ENCODE measurements at regions not wholly inside any gene's neighbourhood (a gene's known extent, or its start where the extent isn't known, plus 50 kb on each side); places are given as distances from the start of the nearest gene placed in this dataset.
"Not testable (repeated sequence)": the region's sequence is repeated elsewhere in the genome, so short reads cannot be mapped to it uniquely, and the experiment has no call there.

DNA sequence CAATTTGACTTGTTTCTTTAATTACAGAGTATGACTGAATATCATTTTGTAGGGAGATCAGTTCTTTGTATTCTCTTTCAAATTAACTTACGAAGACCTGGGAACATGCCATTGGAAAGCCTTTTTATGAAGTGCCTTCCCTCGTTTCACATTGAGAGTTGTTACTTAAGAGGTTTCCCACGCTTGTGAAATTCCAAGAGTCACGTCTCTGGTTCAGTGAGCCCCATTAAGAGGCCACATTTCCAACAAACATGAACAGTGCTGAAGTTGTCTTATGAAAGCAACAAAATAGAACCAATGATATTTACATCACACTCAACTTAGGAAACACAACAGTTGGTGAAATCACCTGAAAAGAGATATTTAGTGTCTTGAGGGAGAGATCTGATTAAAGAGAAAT is 334.1 kb downstream of the TOX3 start:
- DNase-seq: no peak

DNA sequence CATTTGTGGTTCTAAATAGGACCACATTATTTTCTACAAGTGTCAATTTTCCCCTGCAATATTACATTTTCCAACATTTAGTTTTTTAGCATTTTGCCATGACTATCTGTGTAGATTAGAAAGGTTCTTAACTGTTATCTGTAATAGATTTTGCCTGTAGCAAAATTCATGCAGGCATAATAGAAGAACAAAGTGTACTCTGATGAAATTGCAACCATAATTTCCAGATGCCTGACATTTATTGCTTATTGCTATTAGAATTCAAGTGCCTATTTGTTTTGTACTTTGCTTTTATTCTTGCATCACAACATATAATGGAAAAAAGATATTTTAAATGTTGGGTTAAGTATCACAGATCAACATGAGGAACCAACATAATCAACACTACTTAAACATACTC is 337.7 kb downstream of the TOX3 start:
- DNase-seq: no peak

DNA sequence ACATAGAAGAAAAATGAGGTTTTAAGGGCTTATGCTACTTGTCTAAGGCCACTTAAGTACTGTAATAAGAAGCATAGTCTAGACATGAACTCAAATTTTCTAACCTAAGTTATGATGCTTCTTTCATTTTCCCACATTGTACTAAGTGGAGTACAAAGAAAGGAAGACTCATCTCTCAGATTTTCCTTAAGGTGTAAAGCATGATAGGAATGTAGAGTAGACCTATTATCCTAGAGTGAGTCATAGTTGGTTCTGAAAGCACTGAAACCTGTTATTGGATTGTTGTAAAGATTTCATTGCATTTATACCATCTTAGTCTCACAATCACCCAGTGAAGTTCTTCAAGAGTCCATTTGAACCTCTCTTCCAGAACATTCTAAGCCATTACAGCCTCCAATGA is 343.8 kb downstream of the TOX3 start:
- DNase-seq: no peak

DNA sequence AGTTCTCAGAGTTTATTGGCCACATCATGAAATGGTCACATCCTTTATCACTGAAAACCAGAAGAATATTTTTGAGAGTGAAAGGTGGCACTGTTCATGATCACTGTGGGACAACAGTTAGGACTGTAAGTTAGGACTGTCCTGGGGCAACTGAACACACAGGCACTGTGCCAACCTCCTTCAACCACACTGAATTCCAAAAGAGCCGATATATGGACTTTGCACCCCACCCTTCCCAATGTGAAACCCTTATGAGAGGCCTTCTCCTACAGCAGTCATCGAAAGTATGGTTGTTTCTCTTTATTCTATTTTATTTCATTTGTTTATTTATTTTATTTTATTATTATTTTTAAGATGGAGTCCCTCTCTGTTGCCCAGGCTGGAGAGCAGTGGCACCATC is 353.5 kb downstream of the TOX3 start:
- no peak for DNase-seq

DNA sequence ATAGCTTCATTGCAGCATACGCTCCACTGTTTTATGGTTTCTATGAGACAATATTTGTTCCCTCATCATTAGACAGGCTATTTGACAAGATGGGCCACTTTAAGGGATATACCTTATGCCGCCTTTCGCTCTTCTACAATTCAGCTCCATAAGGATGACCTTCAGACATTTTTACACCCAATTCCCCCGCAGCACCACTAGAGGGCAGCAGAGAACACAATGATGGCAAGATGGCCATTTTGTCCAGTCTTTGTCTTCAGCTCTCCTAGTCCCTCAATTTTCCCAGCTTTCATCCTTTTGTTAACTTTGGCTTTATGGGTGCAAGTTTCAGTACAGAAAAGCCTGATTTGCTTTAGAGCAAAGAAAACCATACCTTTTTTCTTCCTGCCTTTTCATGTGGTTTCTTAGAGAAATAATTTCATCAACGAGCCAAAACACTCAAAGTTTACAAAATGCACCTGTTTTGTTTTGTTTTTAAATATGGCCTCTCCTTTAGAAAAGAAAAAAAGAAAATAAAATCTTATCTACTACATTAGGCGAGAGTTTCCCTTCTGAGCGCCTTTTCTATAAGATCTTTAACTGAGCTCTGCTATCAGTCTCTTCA is 355.3 kb downstream of the TOX3 start:
- peak; percentile 22 to 30 for DNase-seq

DNA sequence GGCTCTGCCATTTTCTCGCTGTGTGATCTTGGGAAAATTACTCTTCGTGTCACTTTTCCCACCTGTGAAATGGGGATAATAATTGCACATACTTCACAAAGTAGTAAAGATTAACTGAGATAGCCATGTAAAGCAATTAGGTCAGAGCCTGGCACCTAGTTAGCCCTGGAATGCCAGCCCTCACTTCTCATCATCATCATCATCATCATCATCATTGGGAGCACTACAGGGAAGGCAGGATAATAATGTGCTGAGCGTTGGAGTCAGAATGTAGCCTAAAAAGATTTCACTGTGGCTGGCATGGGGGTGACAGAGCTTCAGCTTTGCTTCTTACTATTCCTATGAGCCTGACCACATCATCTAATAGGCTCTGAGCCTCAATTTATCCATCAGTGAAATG is 362.6 kb downstream of the TOX3 start:
- DNase-seq: no peak

DNA sequence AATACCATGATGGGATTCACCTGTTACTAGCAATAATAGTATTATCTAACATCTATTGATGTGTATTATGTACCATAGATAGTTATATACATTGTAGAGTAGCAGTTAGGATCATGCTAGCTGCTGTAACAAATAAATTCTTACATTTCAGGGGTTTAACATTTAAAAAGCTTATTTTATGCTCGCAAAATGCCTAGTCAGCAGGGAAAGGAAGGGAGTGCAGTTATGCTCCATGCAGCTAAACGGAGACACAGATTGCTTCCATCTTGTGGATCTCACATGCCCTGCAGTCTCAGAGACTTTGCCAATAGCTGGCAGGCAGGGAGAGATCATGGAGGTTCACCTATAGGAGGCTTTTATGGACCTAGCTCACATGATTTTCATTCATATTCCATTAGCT is 364.1 kb downstream of the TOX3 start:
- no peak for DNase-seq

DNA sequence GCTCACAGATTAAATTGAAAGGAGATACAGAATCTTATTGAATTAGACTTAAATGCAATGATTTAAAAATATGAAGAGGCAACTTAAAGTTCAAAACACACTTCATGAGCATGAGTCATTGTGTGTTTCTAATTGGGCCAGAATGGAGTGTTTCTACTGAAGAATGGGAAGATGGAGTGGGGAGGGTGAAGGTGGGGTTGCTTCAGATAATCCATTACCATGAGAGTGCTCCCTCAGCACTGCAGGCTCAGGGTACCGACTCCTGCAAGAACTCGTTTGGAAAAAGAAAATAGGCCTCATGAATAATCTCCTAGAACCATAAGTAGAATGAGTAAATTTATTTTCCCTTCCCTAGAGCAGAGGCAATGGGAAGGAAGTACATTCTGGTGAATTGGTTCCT is 372.8 kb downstream of the TOX3 start:
- DNase-seq: no peak

DNA sequence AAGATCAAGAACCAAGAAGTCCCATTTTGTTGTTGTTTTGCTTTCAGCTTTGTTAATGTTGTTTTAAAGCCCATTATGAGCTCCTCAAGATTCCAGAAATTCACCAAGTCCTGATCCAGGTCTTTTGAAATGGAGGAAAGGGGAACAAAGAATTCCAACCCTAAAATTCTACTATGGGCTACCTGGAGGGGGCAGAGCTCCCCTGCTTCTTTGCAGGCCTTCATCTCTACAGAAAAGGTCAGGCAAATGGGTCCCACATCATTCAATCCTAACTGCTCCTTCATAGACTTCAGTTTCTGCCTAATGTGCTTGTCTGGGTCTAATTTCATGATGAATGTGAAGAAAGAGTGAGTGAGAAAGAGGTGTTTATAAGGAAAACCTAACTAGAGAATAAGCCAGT is 375.5 kb downstream of the TOX3 start:
- no peak for DNase-seq

DNA sequence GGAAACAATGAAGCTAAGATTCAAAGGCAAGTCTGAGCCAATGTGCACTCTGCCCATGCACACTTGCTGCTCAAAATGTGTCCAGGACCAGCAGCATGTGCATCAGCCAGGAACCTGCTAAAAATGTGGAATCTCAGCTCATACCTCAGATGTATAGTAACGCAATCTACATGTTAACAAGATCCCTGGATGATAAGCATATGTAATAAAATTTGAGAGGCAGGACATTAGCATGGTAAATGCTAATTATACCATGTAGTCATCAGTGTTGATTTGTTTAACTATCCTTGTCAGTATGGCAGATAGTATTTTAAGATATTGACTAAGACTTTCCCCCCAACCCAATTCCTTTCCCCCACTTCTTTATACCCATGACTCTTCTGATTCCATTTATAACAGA is 379.6 kb downstream of the TOX3 start:
- DNase-seq: no peak

DNA sequence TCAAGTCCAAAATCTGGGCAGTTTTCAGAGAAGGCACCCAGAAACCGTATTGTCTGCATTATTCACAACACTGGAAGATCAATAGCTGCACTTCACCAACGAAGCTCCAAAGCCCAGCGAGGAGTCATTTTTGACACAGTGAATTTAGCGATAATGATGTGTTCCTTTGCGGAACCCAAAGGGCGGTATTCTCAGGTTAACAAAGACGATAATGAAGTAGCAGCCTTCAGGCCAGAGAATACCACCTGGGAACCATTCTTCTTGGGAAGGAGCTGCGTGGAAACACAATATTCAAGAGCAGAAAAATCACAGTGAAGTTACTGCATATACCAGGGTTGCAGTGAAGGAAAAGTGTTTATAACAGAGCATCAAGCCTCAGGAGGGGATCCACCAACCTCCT is 381.0 kb downstream of the TOX3 start:
- no peak for DNase-seq

DNA sequence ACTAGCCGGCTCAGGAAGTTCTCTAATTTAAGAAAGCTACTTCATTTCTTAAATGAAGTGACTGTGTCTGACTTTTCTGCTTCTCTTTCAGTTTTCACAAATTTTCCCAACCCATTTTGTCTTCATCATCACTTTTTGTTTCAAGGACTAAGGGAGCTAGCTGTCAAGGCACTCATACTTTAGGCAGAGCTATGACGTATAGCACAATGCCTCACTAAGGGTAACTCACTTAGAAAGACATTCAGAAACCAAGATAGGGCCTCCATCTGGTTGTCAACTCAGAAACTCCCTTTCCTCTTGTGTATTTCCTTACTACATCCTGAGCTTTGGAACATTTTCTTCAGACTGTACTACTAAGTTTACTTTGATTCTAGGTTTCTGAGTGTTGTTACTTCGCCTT is 397.9 kb downstream of the TOX3 start:
- DNase-seq: no peak

DNA sequence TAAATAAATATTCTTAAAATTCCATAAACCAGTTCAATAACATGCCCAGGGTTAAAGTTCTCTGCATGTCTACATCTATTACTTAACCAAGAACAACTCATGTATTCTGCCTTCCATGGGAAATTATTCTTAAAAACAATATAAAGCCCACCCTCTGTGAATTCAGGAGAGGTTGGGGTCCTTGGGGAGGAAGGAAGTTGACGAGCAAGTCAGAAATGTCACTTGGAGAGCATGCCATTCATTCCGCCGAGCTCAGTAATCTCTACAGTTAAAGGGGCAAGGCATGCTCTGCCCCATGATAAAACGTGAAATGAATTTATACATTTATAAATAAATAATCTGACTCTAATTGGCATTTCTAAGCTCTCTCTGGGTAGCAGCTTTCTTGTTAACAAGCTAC is 405.1 kb downstream of the TOX3 start:
- DNase-seq: no peak

DNA sequence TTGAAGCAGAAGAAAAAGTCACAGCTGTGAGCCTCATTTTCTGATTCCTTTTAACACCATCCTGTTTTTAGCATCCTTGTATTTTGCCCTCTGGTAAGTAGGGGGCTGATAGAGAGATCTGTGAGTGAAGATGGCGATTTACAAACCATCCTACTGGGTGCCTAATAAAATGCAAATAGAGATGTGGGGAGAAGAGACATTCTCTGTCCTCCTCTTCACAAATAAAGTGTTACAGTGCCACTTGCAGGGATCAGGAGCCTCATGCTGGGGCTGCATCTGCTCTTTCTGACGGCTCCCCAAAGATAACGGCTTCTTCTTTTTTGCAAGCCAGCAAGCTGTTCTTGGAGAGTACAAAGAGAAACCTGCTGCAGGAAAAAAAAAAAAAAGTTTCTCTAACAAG is 418.6 kb downstream of the TOX3 start:
- no peak for DNase-seq

DNA sequence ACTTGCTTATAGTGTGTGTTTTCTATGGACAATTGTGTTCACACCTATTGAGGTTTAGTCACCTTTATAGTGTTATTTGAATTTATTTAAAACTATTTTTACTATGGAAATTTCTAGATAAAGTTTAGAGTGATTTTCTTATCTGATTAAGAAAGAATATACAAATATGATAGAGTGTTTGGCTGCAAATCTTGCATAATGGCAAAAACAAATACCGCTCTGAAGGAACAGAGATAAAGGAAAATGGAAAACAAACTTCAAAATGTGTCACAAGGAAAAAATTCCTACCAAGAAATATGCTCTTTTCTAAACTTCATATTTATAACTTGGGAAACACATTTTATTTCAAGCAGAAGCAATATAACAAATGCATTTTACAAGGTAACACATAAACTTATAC is 423.1 kb downstream of the TOX3 start:
- DNase-seq: no peak

DNA sequence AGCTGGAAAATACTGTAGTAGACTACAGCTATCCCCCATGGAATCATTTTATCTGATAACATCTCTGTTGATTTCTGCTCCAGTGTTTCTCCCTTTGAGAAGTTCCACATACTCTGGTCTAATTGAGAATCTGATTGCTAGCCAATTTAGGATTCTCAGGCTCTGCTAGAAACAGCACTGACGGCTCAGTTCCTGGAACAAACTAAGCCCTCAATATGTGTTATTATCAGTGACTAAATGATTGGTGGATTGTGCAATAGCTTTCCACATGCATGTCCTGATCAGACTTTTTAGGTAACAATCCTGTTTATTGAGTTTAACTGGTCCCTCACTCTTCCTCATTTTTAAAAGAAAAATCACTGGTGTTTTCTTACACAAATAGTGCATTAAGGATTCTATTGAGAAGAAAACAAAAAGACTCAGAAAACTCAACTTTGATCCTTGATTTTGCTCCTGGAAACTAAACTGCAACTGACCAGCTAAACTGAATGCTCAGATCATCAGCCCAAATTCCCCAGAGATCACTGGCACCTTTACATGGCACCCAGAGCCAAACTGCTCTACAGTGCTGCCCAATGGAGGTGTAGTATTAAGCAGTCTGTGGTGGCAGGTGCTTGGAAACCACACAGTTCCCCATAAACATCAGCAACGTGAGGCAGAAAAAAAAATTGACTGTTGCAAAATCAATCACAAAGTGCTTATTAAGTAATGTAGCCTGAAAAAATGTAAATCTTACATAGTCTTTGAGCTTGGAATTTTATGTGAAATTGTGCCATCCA is 423.7 kb downstream of the TOX3 start:
- no peak for DNase-seq

DNA sequence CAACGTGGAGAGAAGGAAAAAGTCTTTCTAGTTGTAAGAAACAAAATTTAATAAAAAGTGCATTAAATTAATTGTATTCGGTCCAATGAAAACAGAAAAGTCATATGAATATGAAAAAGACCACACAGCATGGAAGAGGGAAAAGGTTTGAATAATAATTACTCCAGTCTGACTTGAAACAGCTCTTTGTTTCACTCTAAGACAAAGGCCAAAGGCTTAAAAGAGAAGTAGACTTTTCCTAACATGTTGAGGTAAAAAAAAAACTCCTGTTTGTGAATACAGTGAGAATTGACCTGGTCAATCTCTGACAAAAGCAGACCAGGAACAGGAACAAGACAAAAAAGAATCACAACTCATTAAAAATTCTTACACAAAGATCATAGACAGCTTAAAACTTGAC is 429.8 kb downstream of the TOX3 start:
- DNase-seq: no peak

DNA sequence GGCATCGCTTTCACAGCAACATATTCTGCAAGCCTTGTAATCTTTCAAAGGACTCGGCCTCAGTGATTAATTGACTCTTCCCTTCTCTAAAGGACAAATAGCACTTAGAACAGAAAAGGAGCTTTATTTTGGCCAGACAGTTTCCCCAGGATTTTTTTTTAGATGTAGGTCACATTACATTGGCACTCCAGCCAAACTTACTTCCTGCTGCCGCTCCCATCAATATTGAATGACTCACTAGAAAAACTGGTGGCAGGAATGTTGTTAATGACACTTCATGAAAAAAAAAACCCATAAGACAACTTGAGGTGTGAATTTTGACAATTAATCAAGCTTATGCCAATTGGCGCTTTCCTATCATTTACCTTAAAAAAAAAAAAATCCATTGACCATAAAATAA is 432.6 kb downstream of the TOX3 start:
- DNase-seq: no peak

DNA sequence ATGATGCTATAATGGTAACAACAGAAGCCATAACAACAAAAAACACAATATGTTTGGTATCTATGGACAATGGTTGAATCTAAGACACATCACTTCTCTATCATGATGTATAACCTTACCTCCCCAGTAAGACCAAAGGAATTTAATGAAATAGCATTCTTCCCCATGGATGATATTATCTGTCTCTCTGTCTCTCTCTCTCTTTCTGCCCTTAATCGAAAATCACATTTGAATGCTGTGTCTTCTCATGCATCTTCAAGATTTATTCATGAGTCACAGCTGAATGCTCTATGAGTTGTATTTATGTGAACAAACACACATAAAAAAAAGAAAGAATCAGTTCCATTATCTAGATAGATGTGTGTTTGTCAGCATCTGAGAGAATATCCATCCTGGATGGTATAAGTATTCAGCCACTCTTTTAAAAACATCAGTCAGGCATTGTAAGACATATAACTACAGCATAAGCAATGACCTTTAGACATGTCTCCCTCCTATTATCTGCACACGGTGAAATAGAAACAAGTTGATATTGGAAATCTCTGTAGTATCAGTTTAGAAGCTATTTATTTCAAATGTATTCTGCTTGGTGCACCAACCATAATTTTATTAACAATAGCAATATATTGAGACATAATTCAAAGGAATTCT is 433.3 kb downstream of the TOX3 start:
- no peak for DNase-seq

DNA sequence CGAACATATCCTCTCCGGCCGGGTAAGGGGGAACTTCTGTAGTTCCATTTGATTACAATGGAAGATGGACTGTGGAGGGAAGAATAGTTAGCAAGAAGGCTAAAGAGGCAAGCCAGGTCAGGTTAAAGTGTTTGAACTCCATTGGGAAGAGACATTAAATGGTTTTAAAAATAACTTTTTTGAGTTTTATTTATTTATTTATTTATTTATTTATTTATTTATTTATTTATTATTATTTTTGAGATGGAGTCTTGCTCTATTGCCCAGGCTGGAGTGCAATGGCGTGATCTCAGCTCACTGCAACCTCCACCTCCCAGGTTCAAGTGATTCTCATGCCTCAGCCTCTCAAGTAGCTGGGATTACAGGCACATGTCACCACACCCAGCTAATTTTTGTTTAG is 441.9 kb downstream of the TOX3 start:
- not testable (repeated sequence) for DNase-seq

DNA sequence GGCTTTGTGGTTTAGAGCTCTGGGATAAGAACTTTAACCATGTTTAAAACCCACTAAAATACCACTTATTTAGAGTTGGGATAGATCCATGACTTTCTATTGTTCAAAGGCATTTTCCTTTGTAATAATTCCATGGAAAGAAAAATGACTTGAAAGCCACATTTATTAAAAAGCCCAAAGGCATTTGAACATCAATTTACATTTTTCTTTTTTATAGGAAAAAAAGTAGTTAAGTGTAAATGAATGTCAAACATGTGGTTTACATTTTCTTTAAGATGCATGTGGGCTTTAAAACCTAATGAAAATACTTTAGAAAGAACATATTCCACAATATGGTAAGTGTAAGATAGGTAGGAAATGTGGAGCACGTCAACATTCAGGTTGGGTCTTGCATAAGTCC is 443.2 kb downstream of the TOX3 start:
- DNase-seq: no peak

DNA sequence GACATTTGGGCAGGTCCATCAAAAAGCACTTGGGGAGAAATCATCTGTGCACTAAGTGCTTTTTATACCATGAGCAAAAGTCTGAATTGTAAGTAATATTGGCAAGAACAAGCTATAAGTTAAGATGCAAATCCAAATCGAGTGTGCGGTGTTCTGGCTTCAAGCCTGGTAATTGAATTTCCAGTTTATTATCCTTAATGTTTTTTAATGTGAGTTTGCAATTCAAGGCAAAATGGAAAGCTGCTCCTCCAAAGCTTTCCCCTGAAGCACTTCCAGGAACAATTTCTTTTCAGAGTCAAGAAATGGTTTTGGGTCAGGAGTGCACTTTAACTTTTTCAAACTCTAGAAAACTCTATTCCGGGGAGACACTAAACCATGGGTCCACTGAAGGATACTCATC is 445.7 kb downstream of the TOX3 start:
- no peak for DNase-seq

DNA sequence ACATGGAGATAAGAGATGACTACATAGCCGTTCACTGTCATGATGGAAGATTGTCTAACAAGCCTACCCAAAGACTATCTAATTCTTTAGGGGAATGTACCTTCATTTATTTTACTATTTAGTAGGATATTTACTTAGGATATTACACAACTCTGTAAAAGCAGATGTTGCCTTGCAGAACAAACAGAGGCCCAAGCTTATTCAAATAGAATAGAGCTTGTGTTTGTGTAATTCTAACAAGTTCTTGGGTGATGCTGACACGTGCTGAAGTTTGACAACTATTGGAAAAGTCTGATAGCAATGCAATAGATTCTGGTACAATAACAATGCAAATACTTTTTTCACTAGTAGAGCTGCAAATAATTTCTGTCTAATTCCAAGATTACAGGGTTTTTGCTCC is 447.6 kb downstream of the TOX3 start:
- DNase-seq: no peak

DNA sequence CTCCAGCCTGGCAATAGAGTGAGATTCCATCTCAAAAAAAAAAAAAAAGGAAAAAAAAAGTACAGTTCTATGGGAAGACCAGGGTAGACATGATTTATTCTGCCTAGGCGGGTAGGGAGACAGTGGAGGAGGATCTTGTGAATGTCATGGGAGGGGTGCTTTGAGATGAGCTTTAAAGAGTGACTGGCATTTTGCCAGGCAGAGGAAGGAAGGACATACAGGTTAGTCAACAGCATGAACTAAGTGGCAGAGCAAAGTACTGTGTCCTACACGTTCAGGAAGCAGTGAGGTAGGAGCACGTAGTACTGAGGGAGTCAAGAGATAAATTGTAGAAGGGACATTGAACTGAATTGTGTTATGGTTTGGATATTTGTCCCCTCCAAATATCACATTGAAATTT is 451.5 kb downstream of the TOX3 start:
- no peak for DNase-seq

DNA sequence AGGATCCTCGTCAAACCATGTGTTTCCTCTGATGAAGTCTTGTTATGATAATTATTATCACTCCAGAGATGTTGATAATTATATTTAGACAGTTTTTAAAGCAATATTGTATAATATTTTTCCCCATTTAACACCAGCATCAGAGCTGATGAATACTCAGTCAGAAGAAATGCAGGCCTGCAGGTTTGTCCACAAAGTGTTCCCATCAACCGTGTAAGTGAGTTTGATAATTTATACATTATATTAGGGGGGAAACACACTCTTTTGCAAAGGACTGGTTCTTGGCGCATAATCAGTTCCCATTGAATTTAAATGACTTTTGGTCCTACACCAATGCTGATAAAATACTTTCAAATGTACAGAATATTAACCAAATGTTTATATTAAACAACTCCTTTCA is 454.8 kb downstream of the TOX3 start:
- no peak for DNase-seq
